ENCODE measurements at regions not wholly inside any gene's neighbourhood (a gene's known extent, or its start where the extent isn't known, plus 50 kb on each side); places are given as distances from the start of the nearest gene placed in this dataset.
A peak's percentile ranks its signal among the peaks of the same experiment; 100 is the strongest.

DNA sequence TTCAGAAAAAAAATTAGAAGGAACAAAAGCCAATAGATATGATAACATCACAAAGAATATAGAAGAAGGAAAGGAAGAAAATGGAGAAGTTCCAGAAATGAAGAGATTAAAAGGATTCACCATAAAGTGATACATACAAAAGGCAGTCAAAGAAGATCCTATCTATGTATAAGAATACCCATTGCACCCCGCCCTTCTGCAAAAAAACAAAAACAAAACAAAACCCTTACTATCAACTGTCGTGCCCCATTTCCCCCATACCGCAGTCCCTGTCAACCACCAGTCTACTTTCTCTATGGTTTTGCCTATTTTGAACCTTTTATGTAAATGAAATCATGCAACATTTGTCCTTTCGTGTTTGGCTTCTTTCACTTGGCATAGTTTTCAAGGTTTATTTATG is 385.6 kb downstream of the PRDM5 start:
- H3K4me3 ChIP-seq (replicated peaks; ENCODE audit: low read depth, low read length): no peak overlapping the region
- DNase-seq (ENCODE audit: extremely low read depth, low read depth): no peak
- TF ChIP-seq, protein P1, sequence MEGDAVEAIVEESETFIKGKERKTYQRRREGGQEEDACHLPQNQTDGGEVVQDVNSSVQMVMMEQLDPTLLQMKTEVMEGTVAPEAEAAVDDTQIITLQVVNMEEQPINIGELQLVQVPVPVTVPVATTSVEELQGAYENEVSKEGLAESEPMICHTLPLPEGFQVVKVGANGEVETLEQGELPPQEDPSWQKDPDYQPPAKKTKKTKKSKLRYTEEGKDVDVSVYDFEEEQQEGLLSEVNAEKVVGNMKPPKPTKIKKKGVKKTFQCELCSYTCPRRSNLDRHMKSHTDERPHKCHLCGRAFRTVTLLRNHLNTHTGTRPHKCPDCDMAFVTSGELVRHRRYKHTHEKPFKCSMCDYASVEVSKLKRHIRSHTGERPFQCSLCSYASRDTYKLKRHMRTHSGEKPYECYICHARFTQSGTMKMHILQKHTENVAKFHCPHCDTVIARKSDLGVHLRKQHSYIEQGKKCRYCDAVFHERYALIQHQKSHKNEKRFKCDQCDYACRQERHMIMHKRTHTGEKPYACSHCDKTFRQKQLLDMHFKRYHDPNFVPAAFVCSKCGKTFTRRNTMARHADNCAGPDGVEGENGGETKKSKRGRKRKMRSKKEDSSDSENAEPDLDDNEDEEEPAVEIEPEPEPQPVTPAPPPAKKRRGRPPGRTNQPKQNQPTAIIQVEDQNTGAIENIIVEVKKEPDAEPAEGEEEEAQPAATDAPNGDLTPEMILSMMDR (IDR thresholded peaks at IDR 0.05; ENCODE audit: low read depth, low read length, missing control alignments): no peak

- H3K4me3 ChIP-seq (replicated peaks; ENCODE audit: low read depth, low read length): no peak overlapping the region
- TF ChIP-seq, protein P1 (IDR thresholded peaks at IDR 0.05; ENCODE audit: low read depth, low read length, missing control alignments): no peak
- no peak for DNase-seq (ENCODE audit: extremely low read depth, low read depth)
Observed at GRCh38 chr4:120528428-120528827, 394.1 kb downstream of the PRDM5 start.

- DNase-seq (ENCODE audit: extremely low read depth, low read depth): no peak
- no peak overlapping the region for H3K4me3 ChIP-seq (replicated peaks; ENCODE audit: low read depth, low read length)
- TF ChIP-seq, protein P1 (IDR thresholded peaks at IDR 0.05; ENCODE audit: low read depth, low read length, missing control alignments): no peak
Observed at GRCh38 chr4:120526033-120526432, 396.5 kb downstream of the PRDM5 start.

DNA sequence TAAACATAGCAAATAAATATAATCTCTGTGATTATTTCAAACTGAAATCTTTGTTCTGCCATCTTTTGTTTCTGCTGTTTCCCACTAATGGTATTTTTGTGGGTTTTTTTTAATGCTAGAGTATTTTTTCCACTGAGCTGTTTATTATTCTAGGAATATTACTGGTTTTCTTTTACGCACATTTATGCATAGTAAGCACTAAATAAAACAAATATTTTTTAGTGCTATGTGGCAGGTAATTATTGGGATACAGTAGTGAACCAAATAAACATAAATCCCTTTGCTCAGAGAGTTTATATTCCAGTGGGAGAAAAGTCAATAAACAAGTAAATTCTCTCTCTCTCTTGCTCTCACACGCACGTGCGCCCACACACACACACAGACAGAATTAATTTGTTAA is 397.4 kb downstream of the PRDM5 start:
- H3K4me3 ChIP-seq (replicated peaks; ENCODE audit: low read depth, low read length): no peak overlapping the region
- DNase-seq (ENCODE audit: extremely low read depth, low read depth): no peak
- TF ChIP-seq, protein P1 (IDR thresholded peaks at IDR 0.05; ENCODE audit: low read depth, low read length, missing control alignments): no peak

- TF ChIP-seq, protein P1 (IDR thresholded peaks at IDR 0.05; ENCODE audit: low read depth, low read length, missing control alignments): no peak
- no peak for DNase-seq (ENCODE audit: extremely low read depth, low read depth)
- no peak overlapping the region for H3K4me3 ChIP-seq (replicated peaks; ENCODE audit: low read depth, low read length)
Observed at GRCh38 chr4:120524237-120524636, 398.3 kb downstream of the PRDM5 start.

- TF ChIP-seq, protein P1 (IDR thresholded peaks at IDR 0.05; ENCODE audit: low read depth, low read length, missing control alignments): no peak
- no peak for DNase-seq (ENCODE audit: extremely low read depth, low read depth)
- H3K4me3 ChIP-seq (replicated peaks; ENCODE audit: low read depth, low read length): no peak overlapping the region
Observed at GRCh38 chr4:120520761-120521160, 401.8 kb downstream of the PRDM5 start.

- peak; percentile 66 for DNase-seq (ENCODE audit: extremely low read depth, low read depth)
- TF ChIP-seq, protein P1 (IDR thresholded peaks at IDR 0.05; ENCODE audit: low read depth, low read length, missing control alignments): no peak
- H3K4me3 ChIP-seq (replicated peaks; ENCODE audit: low read depth, low read length): no peak overlapping the region
Observed at GRCh38 chr4:120517966-120518365, 404.6 kb downstream of the PRDM5 start.
